Osteoblast (primary cell): ENCODE measurements at regions not wholly inside any gene's neighbourhood (a gene's known extent, or its start where the extent isn't known, plus 50 kb on each side); places are given as distances from the start of the nearest gene placed in this dataset.

Experiments used
- DNase-seq: peaks from one replicate; pipeline ENCODE4 v3.0.0; 2011; ENCODE audit warnings: low spot score, mixed read lengths; ENCODE audit not compliant: insufficient read length; ENCODE audit errors: missing footprints
- H2AFZ ChIP-seq: 2 replicates; pipeline ENCODE4 v1.6.0; 2011; ENCODE audit warnings: mild to moderate bottlenecking, low read length
- H3K27ac ChIP-seq: 2 replicates; pipeline ENCODE4 v1.5.1; 2011; ENCODE audit warnings: mild to moderate bottlenecking, low read depth, low read length, moderate library complexity
- H3K27me3 ChIP-seq: 2 replicates; pipeline ENCODE4 v1.6.0; 2012; ENCODE audit warnings: mild to moderate bottlenecking, control low read depth, inconsistent platforms, low read length, moderate library complexity; ENCODE audit not compliant: insufficient read depth
- H3K36me3 ChIP-seq: 2 replicates; pipeline ENCODE4 v1.5.1; 2011; ENCODE audit warnings: mild to moderate bottlenecking, low read length, control low read depth, moderate library complexity; ENCODE audit not compliant: insufficient read depth
- H3K4me1 ChIP-seq: 2 replicates; pipeline ENCODE4 v1.5.1; 2011; ENCODE audit warnings: mild to moderate bottlenecking, low read length, control low read depth, moderate library complexity; ENCODE audit not compliant: insufficient read depth
- H3K4me2 ChIP-seq: 2 replicates; pipeline ENCODE4 v1.6.0; 2011; ENCODE audit warnings: mild to moderate bottlenecking, low read length; ENCODE audit not compliant: insufficient read depth
- H3K4me3 ChIP-seq: fragments of 200-600 bp; sonication (generic); 3 replicates; pipeline ENCODE4 v1.5.1; 2012; ENCODE audit warnings: mild to moderate bottlenecking, low read length, inconsistent platforms; ENCODE audit not compliant: insufficient read depth
- H3K79me2 ChIP-seq: 2 replicates; pipeline ENCODE4 v1.6.0; 2012; ENCODE audit warnings: mild to moderate bottlenecking, low read length, control low read depth, inconsistent platforms; ENCODE audit not compliant: insufficient read depth
- H3K9me3 ChIP-seq: 2 replicates; pipeline ENCODE4 v1.5.1; 2011; ENCODE audit warnings: low read depth, low read length, control low read depth
- H4K20me1 ChIP-seq: 2 replicates; pipeline ENCODE4 v1.6.0; 2012; ENCODE audit warnings: mild to moderate bottlenecking, low read length, control low read depth; ENCODE audit not compliant: insufficient read depth
- TF ChIP-seq, protein P1 (sequence below): IDR thresholded peaks from 2 replicates; pipeline ENCODE4 v1.5.1; 2011; ENCODE audit warnings: mild to moderate bottlenecking, low read depth, low read length, moderate library complexity; ENCODE audit errors: extremely low read depth

DNA sequence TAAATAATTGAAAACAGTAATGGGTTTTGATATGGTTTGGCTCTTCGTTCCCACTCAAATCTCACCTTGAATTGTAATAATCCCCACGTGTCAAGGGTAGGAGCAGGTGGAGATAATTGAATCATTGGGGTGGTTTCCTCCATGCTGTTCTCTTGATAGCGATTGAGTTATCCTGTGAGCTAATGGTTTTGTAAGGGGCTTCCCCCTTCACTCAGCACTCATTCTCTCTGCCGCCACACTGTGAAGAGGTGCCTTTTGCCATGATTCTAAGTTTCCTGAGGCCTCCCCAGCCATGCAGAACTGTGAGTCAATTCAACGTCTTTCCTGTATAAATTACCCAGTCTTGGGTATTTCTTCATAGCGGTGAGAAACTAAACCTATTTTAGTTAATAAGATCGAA lies 551.7 kb upstream of the POT1 start:
- Histone ChIP-seq H3K4me3 (no peak overlapping the region), H2AFZ (no peak overlapping the region), H3K4me2 (no peak overlapping the region), H3K27ac (no peak overlapping the region), H3K27me3 (no peaks in the 10 kb centered on the region), H3K79me2 (no peaks in the 10 kb centered on the region), H3K4me1 (no peaks in the 10 kb centered on the region), H4K20me1 (no peaks in the 10 kb centered on the region), H3K9me3 (no peaks in the 10 kb centered on the region), H3K36me3 (no peaks in the 10 kb centered on the region)
- TF ChIP-seq, protein P1, sequence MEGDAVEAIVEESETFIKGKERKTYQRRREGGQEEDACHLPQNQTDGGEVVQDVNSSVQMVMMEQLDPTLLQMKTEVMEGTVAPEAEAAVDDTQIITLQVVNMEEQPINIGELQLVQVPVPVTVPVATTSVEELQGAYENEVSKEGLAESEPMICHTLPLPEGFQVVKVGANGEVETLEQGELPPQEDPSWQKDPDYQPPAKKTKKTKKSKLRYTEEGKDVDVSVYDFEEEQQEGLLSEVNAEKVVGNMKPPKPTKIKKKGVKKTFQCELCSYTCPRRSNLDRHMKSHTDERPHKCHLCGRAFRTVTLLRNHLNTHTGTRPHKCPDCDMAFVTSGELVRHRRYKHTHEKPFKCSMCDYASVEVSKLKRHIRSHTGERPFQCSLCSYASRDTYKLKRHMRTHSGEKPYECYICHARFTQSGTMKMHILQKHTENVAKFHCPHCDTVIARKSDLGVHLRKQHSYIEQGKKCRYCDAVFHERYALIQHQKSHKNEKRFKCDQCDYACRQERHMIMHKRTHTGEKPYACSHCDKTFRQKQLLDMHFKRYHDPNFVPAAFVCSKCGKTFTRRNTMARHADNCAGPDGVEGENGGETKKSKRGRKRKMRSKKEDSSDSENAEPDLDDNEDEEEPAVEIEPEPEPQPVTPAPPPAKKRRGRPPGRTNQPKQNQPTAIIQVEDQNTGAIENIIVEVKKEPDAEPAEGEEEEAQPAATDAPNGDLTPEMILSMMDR = no peak
- DNase-seq = no peak

- no peak overlapping the region for H3K27ac ChIP-seq
- TF ChIP-seq, protein P1 = no peak
- H3K4me1 ChIP-seq = no peaks in the 10 kb centered on the region
- H3K27me3 ChIP-seq = no peaks in the 10 kb centered on the region
- no peaks in the 10 kb centered on the region for H3K36me3 ChIP-seq
- H4K20me1 ChIP-seq = no peaks in the 10 kb centered on the region
- no peak overlapping the region for H3K4me3 ChIP-seq
- no peak for DNase-seq
- H3K4me2 ChIP-seq = no peak overlapping the region
- H2AFZ ChIP-seq = no peak overlapping the region
- no peaks in the 10 kb centered on the region for H3K79me2 ChIP-seq
- H3K9me3 ChIP-seq = no peaks in the 10 kb centered on the region
Measured at GRCh38 chr7:125480762-125481161, 551.1 kb upstream of the POT1 start.

DNA sequence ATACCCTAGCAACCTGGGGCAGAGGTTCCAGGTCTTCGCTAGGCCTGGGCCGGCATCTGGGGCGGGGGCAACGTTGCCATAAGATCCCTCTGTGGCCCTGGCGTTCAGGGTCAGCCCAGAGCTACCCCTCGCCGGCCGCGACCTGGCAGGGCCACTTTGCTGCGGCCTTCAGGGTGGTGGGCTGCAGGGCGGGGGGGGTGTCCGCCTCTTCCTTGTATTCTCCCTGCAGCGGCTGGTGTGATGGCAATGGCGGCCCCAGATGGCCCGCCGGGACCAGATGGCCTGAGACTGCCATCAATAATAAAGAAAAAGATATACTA lies 539.2 kb upstream of the POT1 start:
- no peaks in the 10 kb centered on the region for H3K79me2 ChIP-seq
- no peaks in the 10 kb centered on the region for H4K20me1 ChIP-seq
- TF ChIP-seq, protein P1 = no peak
- H3K4me1 ChIP-seq = no peaks in the 10 kb centered on the region
- no peak for DNase-seq
- no peak overlapping the region for H3K27ac ChIP-seq
- H3K36me3 ChIP-seq = no peaks in the 10 kb centered on the region
- H3K4me3 ChIP-seq = no peak overlapping the region
- H3K9me3 ChIP-seq = no peaks in the 10 kb centered on the region
- H2AFZ ChIP-seq = no peak overlapping the region
- no peaks in the 10 kb centered on the region for H3K27me3 ChIP-seq
- no peak overlapping the region for H3K4me2 ChIP-seq

- no peaks in the 10 kb centered on the region for H3K9me3 ChIP-seq
- TF ChIP-seq, protein P1 = no peak
- no peaks in the 10 kb centered on the region for H3K27me3 ChIP-seq
- H3K36me3 ChIP-seq = no peaks in the 10 kb centered on the region
- H3K79me2 ChIP-seq = no peaks in the 10 kb centered on the region
- H2AFZ ChIP-seq = no peak overlapping the region
- H3K4me2 ChIP-seq = no peak overlapping the region
- no peak overlapping the region for H3K27ac ChIP-seq
- peak; percentile 1 for DNase-seq
- H3K4me3 ChIP-seq = no peak overlapping the region
- no peaks in the 10 kb centered on the region for H4K20me1 ChIP-seq
- no peaks in the 10 kb centered on the region for H3K4me1 ChIP-seq
Measured at GRCh38 chr7:125467996-125468854, 538.6 kb upstream of the POT1 start.
